ENCODE measurements at regions not wholly inside any gene's neighbourhood (a gene's known extent, or its start where the extent isn't known, plus 50 kb on each side); places are given as distances from the start of the nearest gene placed in this dataset.

GRCh38 chr10:44143556-44143955 lies 241.3 kb downstream of the CXCL12 start:
- TF ChIP-seq CTCF (IDR thresholded peaks at IDR 0.05; ENCODE audit: low read depth, low read length): no peak
- POLR2A ChIA-PET: no interaction called here
- Histone ChIP-seq H3K9me3 (ENCODE audit: control insufficient read depth, insufficient read depth, low read length) (no peaks in the 10 kb centered on the region), H3K27me3 (ENCODE audit: control insufficient read depth, insufficient read depth, low read length) (no peaks in the 10 kb centered on the region), H3K27ac (ENCODE audit: low read depth, low read length) (no peak overlapping the region), H3K4me3 (ENCODE audit: low read depth, low read length) (no peak overlapping the region)
- CTCF ChIA-PET: no interaction called here
- DNase-seq (ENCODE audit: low read depth, low spot score): no peak

DNA sequence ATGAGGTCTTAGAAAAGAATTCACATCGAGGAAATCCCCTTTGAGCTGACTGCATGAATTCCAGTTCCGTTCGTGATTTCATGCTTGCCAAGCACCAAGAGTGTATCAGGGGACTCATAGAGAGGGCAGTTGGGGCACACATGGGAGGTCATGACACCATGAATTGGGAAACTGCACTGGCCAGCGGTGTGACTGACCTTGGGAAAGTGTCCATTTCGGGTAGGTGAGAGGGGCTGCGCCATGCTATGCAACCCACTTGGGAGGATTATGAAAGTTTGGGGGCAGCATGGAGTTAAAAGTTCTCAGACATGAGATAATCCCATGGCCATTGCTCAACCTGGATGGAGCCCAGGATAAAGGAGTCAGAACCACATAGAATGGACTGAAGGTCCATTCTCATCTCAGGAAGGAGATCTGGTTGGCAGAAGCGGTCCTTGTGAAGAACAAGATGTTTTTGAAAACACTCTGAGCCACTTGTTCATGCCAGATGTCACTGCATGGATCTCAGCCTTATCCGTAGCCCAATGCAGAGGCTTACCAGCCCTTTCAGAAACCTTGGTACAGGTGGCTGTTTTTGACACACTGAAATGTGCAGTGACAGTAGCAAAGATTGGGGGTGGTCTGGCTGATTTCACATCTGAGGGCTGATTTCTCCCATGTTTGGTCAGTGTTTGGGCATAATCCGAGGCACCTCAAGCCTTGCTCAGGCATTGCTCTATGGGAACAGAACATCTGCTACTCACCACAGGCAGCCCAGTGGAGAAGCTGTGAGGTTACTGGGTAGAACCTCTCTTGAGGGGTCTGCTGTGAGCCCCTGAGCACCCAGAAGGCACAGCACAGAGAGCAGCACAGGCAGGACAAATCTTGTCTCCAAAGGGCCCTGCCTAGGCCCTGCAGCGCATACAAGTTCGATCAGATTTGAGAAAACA lies 252.3 kb downstream of the CXCL12 start:
- Histone ChIP-seq H3K27ac (ENCODE audit: low read depth, low read length) (peak overlapping the region; percentile 0), H3K27me3 (ENCODE audit: control insufficient read depth, insufficient read depth, low read length) (peaks cover 13% of the 10 kb centered on the region), H3K9me3 (ENCODE audit: control insufficient read depth, insufficient read depth, low read length) (no peaks in the 10 kb centered on the region), H3K4me3 (ENCODE audit: low read depth, low read length) (no peak overlapping the region)
- no peak for DNase-seq (ENCODE audit: low read depth, low spot score)
- ChIA-PET POLR2A (no interaction called here), CTCF (no interaction called here)
- no peak for TF ChIP-seq CTCF (IDR thresholded peaks at IDR 0.05; ENCODE audit: low read depth, low read length)

DNA sequence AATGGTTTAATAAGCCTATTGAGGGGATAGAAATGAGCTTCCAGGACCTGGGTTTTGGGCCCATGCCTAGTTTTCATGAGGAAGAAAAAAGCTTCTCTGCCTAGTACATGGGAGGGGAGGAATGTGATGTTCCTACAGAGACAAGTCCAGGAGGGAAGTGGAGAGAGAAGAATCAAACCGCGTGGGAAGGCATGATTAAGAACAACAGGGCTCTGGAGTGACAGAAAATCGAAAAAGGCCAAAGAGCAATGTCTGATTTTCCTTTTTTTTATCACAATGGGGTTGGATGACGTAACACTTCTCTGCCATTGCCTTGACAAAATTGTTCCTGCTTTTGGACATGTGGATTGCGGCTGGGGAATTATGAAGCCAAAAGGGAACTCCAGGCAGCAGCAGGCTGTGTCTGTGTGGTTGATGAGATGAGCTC lies 258.6 kb downstream of the CXCL12 start:
- DNase-seq (ENCODE audit: low read depth, low spot score): no peak
- Histone ChIP-seq H3K27me3 (ENCODE audit: control insufficient read depth, insufficient read depth, low read length) (peaks cover 3% of the 10 kb centered on the region), H3K9me3 (ENCODE audit: control insufficient read depth, insufficient read depth, low read length) (no peaks in the 10 kb centered on the region; the same call in 1 of the 2 replicates), H3K27ac (ENCODE audit: low read depth, low read length) (no peak overlapping the region), H3K4me3 (ENCODE audit: low read depth, low read length) (no peak overlapping the region)
- ChIA-PET POLR2A (no interaction called here), CTCF (interaction anchor here (1.6 kb wide), 1 partner anchor 185 kb away, joined by 4 read pairs; no protein-coding TSS in a partner anchor)
- TF ChIP-seq CTCF (IDR thresholded peaks at IDR 0.05; ENCODE audit: low read depth, low read length): no peak

DNA sequence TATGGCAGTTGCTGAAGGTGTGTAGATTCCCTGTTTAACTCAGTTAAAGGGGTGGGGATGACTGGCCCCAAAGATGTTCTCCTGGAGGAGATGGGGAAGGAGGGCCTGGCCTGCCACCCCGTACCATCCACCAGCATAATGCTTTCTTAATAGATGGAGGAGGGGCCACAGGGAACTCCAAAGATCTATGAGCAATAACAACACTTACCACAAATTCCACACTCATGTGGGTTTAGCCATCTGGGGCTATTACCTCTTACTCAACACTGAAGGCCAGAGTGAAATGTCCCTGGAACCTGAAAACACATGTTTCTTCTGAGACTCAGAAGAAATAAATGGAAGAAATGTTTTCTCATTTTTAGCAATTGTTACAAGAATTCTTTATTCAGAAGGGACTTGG lies 259.0 kb downstream of the CXCL12 start:
- no peak for TF ChIP-seq CTCF (IDR thresholded peaks at IDR 0.05; ENCODE audit: low read depth, low read length)
- CTCF ChIA-PET: interaction anchor here (1.6 kb wide), 1 partner anchor 185 kb away, joined by 4 read pairs; no protein-coding TSS in a partner anchor
- POLR2A ChIA-PET: no interaction called here
- peak; percentile 21 for DNase-seq (ENCODE audit: low read depth, low spot score)
- no peak overlapping the region for H3K27ac ChIP-seq (ENCODE audit: low read depth, low read length)
- H3K4me3 ChIP-seq (ENCODE audit: low read depth, low read length): no peak overlapping the region
- H3K27me3 ChIP-seq (ENCODE audit: control insufficient read depth, insufficient read depth, low read length): peaks cover 3% of the 10 kb centered on the region
- no peaks in the 10 kb centered on the region; the same call in 1 of the 2 replicates for H3K9me3 ChIP-seq (ENCODE audit: control insufficient read depth, insufficient read depth, low read length)

- no peak for TF ChIP-seq CTCF (IDR thresholded peaks at IDR 0.05; ENCODE audit: low read depth, low read length)
- CTCF ChIA-PET: interaction anchor here (0.9 kb wide), 1 partner anchor 428 kb away, joined by 3 read pairs; no protein-coding TSS in a partner anchor
- no peak for DNase-seq (ENCODE audit: low read depth, low spot score)
- H3K27ac ChIP-seq (ENCODE audit: low read depth, low read length): no peak overlapping the region
- H3K4me3 ChIP-seq (ENCODE audit: low read depth, low read length): no peak overlapping the region
- POLR2A ChIA-PET: no interaction called here
- no peaks in the 10 kb centered on the region for H3K9me3 ChIP-seq (ENCODE audit: control insufficient read depth, insufficient read depth, low read length)
- no peaks in the 10 kb centered on the region for H3K27me3 ChIP-seq (ENCODE audit: control insufficient read depth, insufficient read depth, low read length)
Observed at GRCh38 chr10:44118500-44118899, 266.4 kb downstream of the CXCL12 start.
